Smooth muscle cell (in vitro differentiated cells): ENCODE measurements at regions not wholly inside any gene's neighbourhood (a gene's known extent, or its start where the extent isn't known, plus 50 kb on each side); places are given as distances from the start of the nearest gene placed in this dataset.

Experiments
- DNase-seq: peaks from one replicate; lab custom pipeline; 2025; ENCODE audit not compliant: unreplicated experiment; lab: John Stamatoyannopoulos, UW
- H2AFZ ChIP-seq: fragments of 200-600 bp; sonication (generic); 2 replicates; pipeline ENCODE4 v1.6.0; 2016; ENCODE audit warnings: antibody characterized with exemption, low read depth, mild to moderate bottlenecking
- H3F3A ChIP-seq: fragments of 200-600 bp; sonication (generic); 2 replicates; pipeline ENCODE4 v1.6.0; 2017; ENCODE audit warnings: antibody characterized with exemption, low read depth
- H3K27ac ChIP-seq: fragments of 200-600 bp; sonication (generic); 2 replicates; pipeline ENCODE4 v1.5.1; 2016; ENCODE audit warnings: low read depth, mild to moderate bottlenecking
- H3K27me3 ChIP-seq: fragments of 200-600 bp; sonication (generic); 2 replicates; pipeline ENCODE4 v1.6.1; 2016; ENCODE audit warnings: low read depth, mild to moderate bottlenecking
- H3K36me3 ChIP-seq: fragments of 200-600 bp; sonication (generic); 2 replicates; pipeline ENCODE4 v1.5.1; 2016; ENCODE audit warnings: low read depth
- H3K4me1 ChIP-seq: fragments of 200-600 bp; sonication (generic); 2 replicates; pipeline ENCODE4 v1.5.1; 2016; ENCODE audit warnings: low read depth
- H3K4me2 ChIP-seq: fragments of 200-600 bp; sonication (generic); 2 replicates; pipeline ENCODE4 v1.6.0; 2016; ENCODE audit warnings: mild to moderate bottlenecking
- H3K4me3 ChIP-seq: fragments of 200-600 bp; sonication (generic); 2 replicates; pipeline ENCODE4 v1.5.1; 2016; ENCODE audit warnings: mild to moderate bottlenecking
- H3K79me2 ChIP-seq: fragments of 200-600 bp; sonication (generic); 2 replicates; pipeline ENCODE4 v1.6.0; 2016; ENCODE audit warnings: low read depth, mild to moderate bottlenecking
- H3K9ac ChIP-seq: fragments of 200-600 bp; sonication (generic); 2 replicates; pipeline ENCODE4 v1.6.0; 2016; ENCODE audit warnings: low read depth
- H3K9me3 ChIP-seq: fragments of 200-600 bp; sonication (generic); replicated peaks from 2 replicates; pipeline ENCODE4 v1.5.1; 2016; ENCODE audit warnings: low read depth
- H4K20me1 ChIP-seq: fragments of 200-600 bp; sonication (generic); 2 replicates; pipeline ENCODE4 v1.6.0; 2016; ENCODE audit warnings: low read depth
- WGBS: methylation state at CpG from one replicate; pipeline ENCODE4 v1.1.7; 2016; ENCODE audit warnings: low lambda C conversion rate; 5-methylcytosine and 5-hydroxymethylcytosine counted together
- TF ChIP-seq, protein P1 (sequence below): fragments of 200-600 bp; sonication (generic); IDR thresholded peaks from 2 replicates; pipeline ENCODE4 v1.5.1; 2017; ENCODE audit warnings: borderline replicate concordance, mild to moderate bottlenecking, antibody characterized with exemption; ENCODE audit not compliant: insufficient read depth, poor library complexity, severe bottlenecking

DNA sequence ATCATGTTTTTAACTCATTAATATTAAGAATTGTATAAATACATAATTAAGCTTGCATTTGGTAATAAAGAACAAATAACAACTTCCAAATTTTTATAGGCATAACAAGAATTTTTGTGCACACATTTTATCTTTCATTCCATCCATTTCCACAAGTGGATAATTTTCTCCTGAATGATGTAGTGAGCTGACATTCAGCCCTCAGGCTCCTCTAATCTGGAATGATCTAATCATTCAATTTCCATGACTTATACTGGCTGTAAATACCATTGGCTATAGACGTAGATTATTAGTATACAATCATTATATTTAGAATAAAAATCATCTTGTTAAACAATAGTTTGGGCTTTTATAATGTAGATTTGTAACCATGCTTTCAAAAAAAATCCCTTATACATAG lies 287.2 kb upstream of the GHITM start:
- Histone ChIP-seq H3K27ac (no peak overlapping the region), H3K27me3 (no peaks in the 10 kb centered on the region), H3K4me3 (no peak overlapping the region), H3K79me2 (no peaks in the 10 kb centered on the region), H3K4me2 (no peak overlapping the region), H3F3A (no peaks in the 10 kb centered on the region), H2AFZ (no peak overlapping the region), H3K9me3 (no peaks in the 10 kb centered on the region), H3K36me3 (no peaks in the 10 kb centered on the region), H4K20me1 (no peaks in the 10 kb centered on the region), H3K4me1 (no peaks in the 10 kb centered on the region), H3K9ac (no peak overlapping the region)
- WGBS: 77% methylated on average over 1 of the region's 1 CpG
- TF ChIP-seq, protein P1, sequence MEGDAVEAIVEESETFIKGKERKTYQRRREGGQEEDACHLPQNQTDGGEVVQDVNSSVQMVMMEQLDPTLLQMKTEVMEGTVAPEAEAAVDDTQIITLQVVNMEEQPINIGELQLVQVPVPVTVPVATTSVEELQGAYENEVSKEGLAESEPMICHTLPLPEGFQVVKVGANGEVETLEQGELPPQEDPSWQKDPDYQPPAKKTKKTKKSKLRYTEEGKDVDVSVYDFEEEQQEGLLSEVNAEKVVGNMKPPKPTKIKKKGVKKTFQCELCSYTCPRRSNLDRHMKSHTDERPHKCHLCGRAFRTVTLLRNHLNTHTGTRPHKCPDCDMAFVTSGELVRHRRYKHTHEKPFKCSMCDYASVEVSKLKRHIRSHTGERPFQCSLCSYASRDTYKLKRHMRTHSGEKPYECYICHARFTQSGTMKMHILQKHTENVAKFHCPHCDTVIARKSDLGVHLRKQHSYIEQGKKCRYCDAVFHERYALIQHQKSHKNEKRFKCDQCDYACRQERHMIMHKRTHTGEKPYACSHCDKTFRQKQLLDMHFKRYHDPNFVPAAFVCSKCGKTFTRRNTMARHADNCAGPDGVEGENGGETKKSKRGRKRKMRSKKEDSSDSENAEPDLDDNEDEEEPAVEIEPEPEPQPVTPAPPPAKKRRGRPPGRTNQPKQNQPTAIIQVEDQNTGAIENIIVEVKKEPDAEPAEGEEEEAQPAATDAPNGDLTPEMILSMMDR: no peak
- DNase-seq: no peak

DNA sequence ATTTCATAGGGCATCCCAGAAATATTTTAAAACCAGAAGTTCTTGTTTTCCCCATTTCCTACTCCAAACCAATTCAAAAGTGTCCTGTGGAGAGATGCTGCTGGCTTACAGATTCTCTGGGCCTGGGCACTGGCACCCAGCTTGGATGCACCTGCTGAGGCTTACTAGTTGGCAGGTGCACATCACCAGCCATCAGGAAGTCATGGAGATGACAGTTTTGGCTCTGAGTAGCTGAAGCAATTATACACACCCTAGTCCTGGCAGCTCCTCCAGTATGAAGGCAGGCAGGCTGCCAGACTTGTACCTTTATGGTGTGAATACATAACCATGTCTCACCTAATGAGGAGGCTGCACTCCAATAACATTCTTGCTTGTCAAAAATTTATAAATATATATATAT lies 276.6 kb upstream of the GHITM start:
- H3K27ac ChIP-seq: no peak overlapping the region
- H2AFZ ChIP-seq: no peak overlapping the region
- DNase-seq: no peak
- H3K9me3 ChIP-seq: no peaks in the 10 kb centered on the region
- TF ChIP-seq, protein P1: no peak
- no peak overlapping the region for H3K9ac ChIP-seq
- no peaks in the 10 kb centered on the region for H3K79me2 ChIP-seq
- no peaks in the 10 kb centered on the region for H3K4me1 ChIP-seq
- H4K20me1 ChIP-seq: no peaks in the 10 kb centered on the region
- no peak overlapping the region for H3K4me2 ChIP-seq
- H3K4me3 ChIP-seq: no peak overlapping the region
- peaks cover 4% of the 10 kb centered on the region for H3K27me3 ChIP-seq
- H3K36me3 ChIP-seq: no peaks in the 10 kb centered on the region
- H3F3A ChIP-seq: no peaks in the 10 kb centered on the region

DNA sequence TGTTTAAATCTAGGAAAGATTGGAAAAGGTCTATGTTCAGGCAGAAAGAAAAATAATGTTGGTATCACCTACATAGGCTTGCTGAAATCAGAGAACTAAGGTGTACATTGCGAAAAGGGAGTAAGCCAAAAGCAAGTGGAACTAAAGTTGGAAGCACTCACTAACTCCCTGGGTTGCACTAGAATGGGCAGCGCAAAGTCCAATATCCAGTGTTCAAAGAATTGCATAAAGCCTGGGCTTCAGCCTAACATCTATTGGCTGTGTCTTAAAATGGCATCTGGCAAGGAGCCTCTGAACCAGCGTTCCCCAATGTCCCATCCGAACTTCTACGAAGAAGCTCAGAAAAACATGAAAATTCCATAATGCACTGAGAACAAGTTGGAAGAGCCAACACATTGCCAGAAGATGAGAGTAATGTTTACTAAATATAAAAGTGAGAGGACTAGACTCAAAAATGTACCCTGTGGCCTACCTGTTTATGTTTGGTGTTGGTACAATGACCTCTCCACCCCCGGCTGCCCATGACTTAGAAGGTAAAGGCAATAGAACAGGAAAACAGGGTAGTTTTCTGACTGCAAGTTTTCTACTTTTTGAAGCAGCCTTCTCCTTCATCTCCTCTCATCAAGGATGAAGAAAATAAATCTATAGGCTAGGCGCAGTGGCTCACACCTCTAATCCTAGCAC lies 275.9 kb upstream of the GHITM start:
- Histone ChIP-seq H3K4me2 (no peak overlapping the region), H4K20me1 (no peaks in the 10 kb centered on the region), H3K27ac (no peak overlapping the region), H3K79me2 (no peaks in the 10 kb centered on the region), H3K36me3 (no peaks in the 10 kb centered on the region), H3F3A (no peaks in the 10 kb centered on the region), H3K27me3 (peaks cover 4% of the 10 kb centered on the region), H3K4me3 (no peak overlapping the region), H2AFZ (no peak overlapping the region), H3K4me1 (no peaks in the 10 kb centered on the region), H3K9me3 (no peaks in the 10 kb centered on the region), H3K9ac (no peak overlapping the region)
- 96% methylated on average over 7 of the region's 7 CpGs for WGBS
- TF ChIP-seq, protein P1: no peak
- DNase-seq: no peak

DNA sequence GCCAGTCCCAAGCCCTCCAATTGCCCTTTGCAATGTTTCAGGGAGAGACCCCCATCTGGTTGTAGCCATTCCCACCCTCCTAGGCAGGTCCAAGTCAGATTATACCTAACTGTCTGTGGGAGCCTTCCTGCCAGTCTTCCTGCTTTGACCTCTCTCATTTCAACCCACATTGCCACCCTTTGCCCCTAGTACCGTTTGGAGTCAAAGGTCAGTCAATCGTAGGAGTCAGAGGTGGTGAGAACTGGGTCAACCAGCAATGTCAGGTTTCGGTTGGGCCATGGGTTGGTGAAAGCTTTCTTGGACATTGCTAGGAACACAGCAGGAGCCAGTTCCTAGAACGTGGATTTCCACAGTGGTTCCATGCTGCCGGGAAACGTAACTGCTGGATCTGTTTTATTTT lies 269.4 kb upstream of the GHITM start:
- H3K4me2 ChIP-seq: no peak overlapping the region
- H4K20me1 ChIP-seq: no peaks in the 10 kb centered on the region
- no peak for DNase-seq
- no peaks in the 10 kb centered on the region for H3K36me3 ChIP-seq
- no peak overlapping the region for H3K4me3 ChIP-seq
- H2AFZ ChIP-seq: no peak overlapping the region
- no peaks in the 10 kb centered on the region for H3F3A ChIP-seq
- no peaks in the 10 kb centered on the region for H3K79me2 ChIP-seq
- H3K4me1 ChIP-seq: no peaks in the 10 kb centered on the region
- no peak overlapping the region for H3K9ac ChIP-seq
- TF ChIP-seq, protein P1: no peak
- H3K9me3 ChIP-seq: no peaks in the 10 kb centered on the region
- peaks cover 23% of the 10 kb centered on the region for H3K27me3 ChIP-seq
- H3K27ac ChIP-seq: no peak overlapping the region
- WGBS: 91% methylated on average over 6 of the region's 6 CpGs
